ENCODE measurements at regions not wholly inside any gene's neighbourhood (a gene's known extent, or its start where the extent isn't known, plus 50 kb on each side); places are given as distances from the start of the nearest gene placed in this dataset.

- TF ChIP-seq CTCF (IDR thresholded peaks at IDR 0.05) (no peak), POLR2A (IDR thresholded peaks at IDR 0.05) (no peak)
Measured at GRCh38 chr20:11076434-11077105, 402.8 kb upstream of the JAG1 start.

Measured in lower leg skin (tissue), 3 donors.